Panc1 (cell line): ENCODE measurements at regions not wholly inside any gene's neighbourhood (a gene's known extent, or its start where the extent isn't known, plus 50 kb on each side); places are given as distances from the start of the nearest gene placed in this dataset.

Source experiments
- CTCF ChIP-seq: fragments of 450-650 bp; IDR thresholded peaks from 2 replicates; pipeline ENCODE4 v1.5.1; 2017; ENCODE audit warnings: mild to moderate bottlenecking
- POLR2AphosphoS5 ChIP-seq: IDR thresholded peaks from 2 replicates; pipeline ENCODE4 v1.6.1; 2012; ENCODE audit warnings: mild to moderate bottlenecking, low read depth, low read length, moderate library complexity
- REST ChIP-seq, 2 experiments: IDR thresholded peaks; 2 replicates each; pipeline ENCODE4 v1.6.1; 2011 to 2012; ENCODE audit warnings: low read depth in 2 of 2, control low read depth in 1 of 2, low read length in 1 of 2, mild to moderate bottlenecking in 1 of 2, moderate library complexity in 1 of 2; ENCODE audit not compliant: insufficient read depth in 1 of 2
- SIN3A ChIP-seq: IDR thresholded peaks from 2 replicates; pipeline ENCODE4 v1.6.1; 2012; ENCODE audit warnings: low read depth, mild to moderate bottlenecking, low read length, moderate library complexity, borderline replicate concordance; ENCODE audit not compliant: insufficient read depth
- TCF7L2 ChIP-seq: IDR thresholded peaks from 2 replicates; pipeline ENCODE4 v1.6.1; 2011; ENCODE audit warnings: mild to moderate bottlenecking, low read depth, low read length, inconsistent platforms

GRCh38 chr6:150713931-150714330, 114.2 kb downstream of the PLEKHG1 start:
- no peak for TF ChIP-seq CTCF
- TF ChIP-seq REST (IDR thresholded peaks at IDR 0.05; ENCODE audit: insufficient read depth in 1 of 2, low read depth in 2 of 2, low read length in 1 of 2) = no peak
- TF ChIP-seq SIN3A = no peak
- TF ChIP-seq POLR2AphosphoS5 = no peak
- TF ChIP-seq TCF7L2 = no peak
